Epithelial cell of prostate (primary cell): ENCODE measurements at regions not wholly inside any gene's neighbourhood (a gene's known extent, or its start where the extent isn't known, plus 50 kb on each side); places are given as distances from the start of the nearest gene placed in this dataset.
A peak's percentile ranks its signal among the peaks of the same experiment; 100 is the strongest.

Experiments used
- DNase-seq: peaks from one replicate; pipeline ENCODE4 v3.0.0-alpha.2; 2011; ENCODE audit warnings: low read depth, low spot score
- H3K27ac ChIP-seq: fragments of 450-650 bp; 2 replicates; pipeline ENCODE4 v1.5.1; 2017; ENCODE audit warnings: mild to moderate bottlenecking

- no peak overlapping the region for H3K27ac ChIP-seq
- DNase-seq, result no peak
Observed at GRCh38 chr2:217057773-217058172, 197.9 kb upstream of the TNP1 start.

DNA sequence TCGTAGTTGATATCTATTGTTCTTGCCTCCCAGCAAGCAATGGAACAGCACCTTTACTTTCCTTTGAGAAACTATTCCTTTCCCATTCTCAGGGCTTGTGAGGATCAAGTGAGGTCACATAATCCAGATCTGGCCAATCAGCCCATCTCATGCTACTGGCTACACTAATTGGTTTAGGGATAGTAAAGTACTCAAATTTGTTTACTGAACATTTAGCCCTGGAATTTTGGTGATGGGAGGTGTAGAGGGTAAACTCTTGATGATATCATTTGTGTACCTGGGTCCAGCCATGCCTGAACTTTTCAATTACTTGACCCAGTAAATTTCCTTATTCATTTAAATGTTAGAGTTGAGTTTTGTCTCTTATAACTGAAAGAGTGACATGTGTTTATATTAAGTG is 195.8 kb upstream of the TNP1 start:
- no peak overlapping the region for H3K27ac ChIP-seq
- no peak for DNase-seq

- no peak for DNase-seq
- no peak overlapping the region for H3K27ac ChIP-seq
Observed at GRCh38 chr2:217054791-217055190, 194.9 kb upstream of the TNP1 start.

DNA sequence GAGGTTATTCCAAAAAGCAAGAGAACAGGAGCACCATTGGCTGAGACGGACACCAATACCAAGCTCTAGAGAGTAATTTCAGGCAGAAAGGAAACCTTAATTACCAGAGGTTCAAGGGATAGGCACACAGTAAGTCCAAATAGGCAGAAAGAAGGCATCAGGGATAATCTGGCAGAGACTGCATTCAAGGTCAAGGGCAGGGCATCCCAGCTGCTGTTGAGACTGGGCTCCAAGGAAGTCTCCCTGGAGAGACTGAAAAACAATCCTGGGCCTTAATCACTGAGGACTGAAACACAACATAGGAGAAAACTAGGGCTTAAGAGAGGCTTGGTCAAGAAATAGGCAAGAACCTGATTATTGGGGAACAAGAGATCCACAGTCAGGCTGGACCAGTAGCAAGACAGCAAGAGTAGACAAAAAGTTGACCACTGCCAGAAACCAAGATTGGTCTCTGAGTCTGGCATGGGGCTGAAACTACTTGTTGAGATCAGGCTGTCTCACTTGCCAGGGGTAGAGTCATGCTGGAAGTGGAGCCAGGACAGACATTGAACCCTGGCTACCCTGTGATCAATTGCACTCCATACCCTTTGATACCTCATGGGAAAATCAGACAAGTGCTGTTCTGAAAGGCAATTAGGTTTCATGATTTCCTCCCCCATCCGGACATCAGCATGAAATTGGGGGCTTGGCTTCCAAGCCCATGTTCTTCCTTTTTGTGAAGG is 193.2 kb upstream of the TNP1 start:
- no peak for DNase-seq
- no peak overlapping the region for H3K27ac ChIP-seq

GRCh38 chr2:217051416-217051815 is 191.6 kb upstream of the TNP1 start:
- no peak for DNase-seq
- no peak overlapping the region for H3K27ac ChIP-seq

DNA sequence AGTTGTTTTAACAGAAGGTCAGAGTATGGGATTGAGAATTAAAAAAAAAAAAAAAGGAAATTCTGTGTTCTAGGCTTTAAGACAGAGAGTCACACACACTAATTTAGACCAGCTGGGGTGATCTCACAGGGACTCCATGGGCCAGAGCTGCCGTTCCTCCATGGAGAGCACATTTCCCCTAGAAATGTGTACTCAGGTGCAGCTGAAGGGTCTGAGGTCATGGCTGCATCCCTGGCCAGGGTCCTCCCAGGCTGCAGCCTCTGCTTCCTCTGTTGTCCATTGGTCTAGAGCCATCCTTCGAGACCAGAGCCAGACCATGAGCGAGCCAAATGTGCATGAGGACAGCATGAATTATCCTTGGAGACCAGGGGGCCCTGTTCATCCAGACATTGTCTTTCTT is 190.1 kb upstream of the TNP1 start:
- H3K27ac ChIP-seq, result no peak overlapping the region
- DNase-seq, result no peak

- H3K27ac ChIP-seq, result no peak overlapping the region
- DNase-seq, result no peak
Observed at GRCh38 chr2:217049422-217049821, 189.6 kb upstream of the TNP1 start.

DNA sequence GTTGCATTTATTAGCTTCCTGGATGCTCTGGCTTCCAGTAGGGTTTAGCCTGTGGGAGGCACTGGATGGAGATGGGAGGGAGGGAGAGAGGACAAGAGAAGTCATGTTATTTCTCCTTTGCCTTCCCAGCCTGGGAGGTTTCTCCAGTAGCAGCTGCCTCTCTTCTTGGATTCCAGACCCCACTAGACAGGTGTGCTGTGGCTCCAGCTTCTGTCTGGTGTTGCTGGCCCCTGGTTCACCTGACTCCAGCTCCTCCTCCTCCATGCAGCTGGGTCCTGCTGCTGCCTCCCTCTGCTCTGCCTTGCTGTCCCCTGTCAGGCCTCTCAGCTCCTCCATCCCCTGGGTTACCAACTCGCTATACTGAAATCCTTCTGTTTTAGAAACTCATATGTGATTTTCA is 188.9 kb upstream of the TNP1 start:
- H3K27ac ChIP-seq, result no peak overlapping the region
- DNase-seq, result no peak

DNA sequence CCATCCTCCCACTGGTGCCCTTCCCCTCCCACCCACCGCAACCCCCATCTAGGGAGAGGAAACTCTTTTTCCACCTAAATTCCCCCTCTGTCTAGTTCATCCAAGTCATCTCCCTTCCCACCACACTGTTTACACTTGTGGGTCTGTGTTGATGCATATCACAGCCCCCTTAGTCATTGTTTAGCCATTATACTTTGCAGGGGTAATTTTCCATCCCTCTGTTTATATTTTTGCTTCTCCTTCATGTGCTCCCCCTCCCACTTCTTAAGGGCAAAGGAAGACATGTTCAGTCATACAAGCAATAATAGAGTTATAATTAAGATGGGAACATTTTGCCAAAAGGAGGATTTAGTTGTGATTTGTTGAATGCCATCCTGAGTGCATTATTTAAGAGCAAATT is 187.8 kb upstream of the TNP1 start:
- DNase-seq, result no peak
- H3K27ac ChIP-seq, result no peak overlapping the region

DNA sequence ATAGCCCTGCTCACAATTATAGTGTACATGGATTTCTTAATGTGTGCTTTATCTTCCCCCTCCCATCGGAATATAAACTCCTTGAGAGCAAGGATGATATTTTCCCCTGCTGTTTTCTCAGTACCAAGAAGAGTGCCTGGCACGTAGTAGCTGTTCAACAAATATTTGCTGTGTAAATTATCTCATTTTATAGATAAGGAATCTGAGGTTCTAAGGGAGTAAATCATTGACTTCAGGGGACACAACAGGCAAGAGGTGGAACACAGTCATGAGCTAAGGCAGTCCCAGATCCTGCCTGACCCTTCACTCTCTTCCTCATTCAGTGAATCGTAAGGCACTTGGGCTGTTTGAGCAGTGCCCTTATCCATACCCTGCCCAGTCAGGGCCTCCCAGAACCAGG is 187.3 kb upstream of the TNP1 start:
- DNase-seq, result no peak

DNA sequence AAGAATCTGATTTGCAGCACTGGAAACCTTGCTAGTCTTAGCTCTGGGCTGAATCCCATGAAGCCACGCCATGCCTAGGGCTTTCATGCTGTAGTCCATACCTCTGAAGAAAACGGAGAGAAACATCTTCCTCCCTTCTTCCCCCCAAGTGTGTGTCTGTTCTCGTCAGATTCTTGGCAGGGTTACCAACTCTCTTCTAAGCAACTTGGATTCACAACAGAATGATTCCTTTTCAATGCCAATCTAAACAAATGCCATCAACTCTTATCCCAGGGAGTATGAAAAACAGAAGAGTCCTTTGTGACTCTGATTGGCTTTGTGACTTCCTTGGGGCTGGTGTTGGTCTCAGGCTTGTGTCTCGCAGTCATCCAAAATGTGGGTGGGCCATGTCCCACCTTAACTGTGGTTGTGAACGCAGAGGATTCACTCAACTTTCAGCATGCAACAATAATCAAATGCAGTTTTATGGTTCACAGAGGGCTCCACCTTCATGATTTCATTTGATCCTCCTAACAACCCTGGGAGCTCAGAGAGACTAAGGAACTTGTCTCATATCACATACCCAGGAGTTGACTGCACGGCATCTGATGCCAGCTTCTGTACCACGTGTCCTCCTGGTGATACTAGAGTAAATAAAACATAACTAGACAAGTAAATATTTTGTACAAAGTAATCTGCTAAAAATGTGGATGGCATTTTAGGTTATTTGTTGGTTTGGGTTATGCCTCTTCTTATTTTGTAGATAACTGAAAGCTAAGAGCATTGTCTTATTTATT is 186.0 kb upstream of the TNP1 start:
- H3K27ac ChIP-seq, result no peak overlapping the region

More for the DNA sequence above, 187.3 kb upstream of the TNP1 start:
- H3K27ac ChIP-seq, result no peak overlapping the region

DNA sequence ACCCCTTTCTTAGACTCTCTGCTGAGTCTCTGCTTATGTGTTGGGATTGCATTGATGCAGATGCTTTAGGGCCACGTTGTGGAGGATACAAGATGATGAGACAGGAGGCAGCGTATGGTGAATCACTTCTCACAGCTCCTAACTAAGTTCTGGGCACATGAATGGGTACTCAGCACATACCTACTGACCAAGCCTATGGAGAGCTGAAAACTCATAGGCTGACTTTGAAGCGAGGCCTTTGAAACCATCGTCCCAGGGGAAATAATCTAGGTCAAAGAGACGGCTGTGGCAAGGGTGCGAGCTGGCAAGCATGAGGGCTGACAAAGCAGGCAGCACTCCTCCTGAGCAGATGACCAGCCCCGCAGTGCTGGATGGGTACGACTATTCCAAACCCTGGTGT is 180.2 kb upstream of the TNP1 start:
- DNase-seq, result no peak
- H3K27ac ChIP-seq, result no peak overlapping the region

More for the DNA sequence above, 186.0 kb upstream of the TNP1 start:
- DNase-seq, result no peak

GRCh38 chr2:217038001-217038400 is 178.1 kb upstream of the TNP1 start:
- DNase-seq, result peak; percentile 10
- H3K27ac ChIP-seq, result no peak overlapping the region

- H3K27ac ChIP-seq, result no peak overlapping the region
- no peak for DNase-seq
Observed at GRCh38 chr2:217037353-217037752, 177.5 kb upstream of the TNP1 start.

DNA sequence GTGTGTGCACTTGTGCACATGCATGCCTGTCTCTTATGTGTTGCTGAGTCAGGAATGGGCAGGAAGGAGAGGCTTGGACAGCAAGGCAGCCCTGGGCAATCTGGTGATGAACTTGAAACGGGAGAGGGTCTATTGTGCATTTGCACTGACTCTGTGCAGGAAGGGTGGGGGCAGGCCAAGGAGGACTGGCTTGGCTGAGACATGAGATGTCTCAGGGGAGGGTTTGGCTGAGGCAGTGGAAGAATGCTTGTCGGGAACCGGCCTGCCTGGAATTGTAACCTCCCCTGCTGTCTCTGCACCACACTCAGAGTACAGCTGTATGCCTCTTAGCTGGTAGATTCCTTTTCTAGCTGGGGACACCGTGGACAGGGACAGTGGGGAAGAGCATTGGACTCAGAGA is 176.1 kb upstream of the TNP1 start:
- DNase-seq, result no peak
- H3K27ac ChIP-seq, result no peak overlapping the region

DNA sequence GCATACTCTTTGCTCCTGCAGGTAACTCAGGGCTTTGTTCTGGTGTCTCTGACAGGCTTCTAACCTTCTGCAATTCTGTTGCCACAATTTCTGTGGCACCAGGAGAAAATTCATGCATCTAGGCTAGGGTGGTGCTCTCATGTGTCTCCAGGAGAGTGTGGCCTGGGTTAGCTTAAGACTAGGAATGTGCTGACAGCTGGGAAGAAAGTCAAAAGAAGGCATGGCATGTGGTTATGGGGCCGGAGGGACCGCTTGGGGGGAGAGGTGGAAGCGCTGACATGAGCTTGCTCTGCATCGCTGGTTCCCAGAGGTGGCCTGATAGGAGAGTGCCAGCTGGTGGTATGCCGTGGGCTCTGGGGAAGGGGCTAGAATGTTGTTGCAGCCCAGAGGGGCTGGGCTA is 173.3 kb upstream of the TNP1 start:
- no peak overlapping the region for H3K27ac ChIP-seq
- DNase-seq, result no peak

GRCh38 chr2:217031445-217031844 is 171.6 kb upstream of the TNP1 start:
- no peak for DNase-seq
- H3K27ac ChIP-seq, result no peak overlapping the region

GRCh38 chr2:217030081-217030480 is 170.2 kb upstream of the TNP1 start:
- no peak overlapping the region for H3K27ac ChIP-seq
- DNase-seq, result no peak

DNA sequence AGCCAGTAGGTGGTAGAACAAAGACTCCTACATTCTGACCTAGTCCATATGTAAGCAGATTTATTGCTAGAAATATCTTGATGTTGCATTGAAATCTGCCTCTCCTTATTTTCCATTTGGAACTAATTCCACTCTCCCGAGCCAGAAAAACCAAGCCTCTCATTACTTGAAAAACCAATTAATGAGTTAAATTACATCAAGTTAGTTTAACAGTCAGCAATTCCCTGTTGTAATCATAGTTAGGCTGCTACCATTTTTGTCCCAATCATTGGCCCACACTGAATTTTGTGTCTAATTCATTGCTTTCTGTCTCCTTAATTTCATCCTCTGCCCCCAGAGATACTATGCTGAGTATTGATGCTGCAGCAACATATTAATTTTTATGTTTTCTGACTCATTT is 168.3 kb upstream of the TNP1 start:
- no peak overlapping the region for H3K27ac ChIP-seq
- no peak for DNase-seq

- DNase-seq, result no peak
- no peak overlapping the region for H3K27ac ChIP-seq
Observed at GRCh38 chr2:217027414-217027813, 167.6 kb upstream of the TNP1 start.

- DNase-seq, result no peak
- no peak overlapping the region for H3K27ac ChIP-seq
Observed at GRCh38 chr2:217026569-217026968, 166.7 kb upstream of the TNP1 start.

DNA sequence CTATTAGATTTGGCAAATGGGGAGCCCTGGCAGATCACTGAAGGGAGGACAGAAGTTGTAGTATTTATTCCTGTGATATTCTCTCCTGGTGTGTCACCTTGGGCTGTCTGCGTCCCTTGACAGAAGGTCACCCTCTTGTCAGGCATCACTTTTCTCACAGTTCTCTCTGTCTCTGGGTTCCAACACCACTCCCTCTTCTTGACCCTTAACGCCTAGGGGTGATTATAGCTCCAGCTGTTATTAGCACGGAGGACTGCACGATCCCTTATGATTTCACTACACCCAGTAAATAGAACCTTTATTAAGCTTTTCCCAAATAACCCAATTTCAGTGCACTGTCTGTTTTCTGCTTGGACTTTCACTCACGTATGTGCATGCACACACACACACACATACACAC is 166.3 kb upstream of the TNP1 start:
- H3K27ac ChIP-seq, result no peak overlapping the region
- no peak for DNase-seq
